Activated T-cell treated with anti-CD3 and anti-CD28 coated beads for 4 hours (primary cell): ENCODE measurements at regions not wholly inside any gene's neighbourhood (a gene's known extent, or its start where the extent isn't known, plus 50 kb on each side); places are given as distances from the start of the nearest gene placed in this dataset.
"Not testable (repeated sequence)": the region's sequence is repeated elsewhere in the genome, so short reads cannot be mapped to it uniquely, and the experiment has no call there.

Experiments used
- DNase-seq: peaks from one replicate; pipeline ENCODE4 v3.0.0-alpha.2; 2020

- no peak for DNase-seq
Measured at GRCh38 chr5:128813317-128814070, 151.8 kb upstream of the SLC27A6 start.

GRCh38 chr5:128815201-128815600, 150.1 kb upstream of the SLC27A6 start:
- no peak for DNase-seq

GRCh38 chr5:128825826-128826225, 139.5 kb upstream of the SLC27A6 start:
- no peak for DNase-seq

- no peak for DNase-seq
Measured at GRCh38 chr5:128826275-128826674, 139.0 kb upstream of the SLC27A6 start.

- no peak for DNase-seq
Measured at GRCh38 chr5:128836571-128836970, 128.7 kb upstream of the SLC27A6 start.

GRCh38 chr5:128838623-128839022, 126.7 kb upstream of the SLC27A6 start:
- DNase-seq = no peak

- DNase-seq = no peak
Measured at GRCh38 chr5:128842241-128842640, 123.0 kb upstream of the SLC27A6 start.

GRCh38 chr5:128844354-128844923, 120.8 kb upstream of the SLC27A6 start:
- DNase-seq = no peak

- DNase-seq = no peak
Measured at GRCh38 chr5:128850049-128850448, 115.2 kb upstream of the SLC27A6 start.

GRCh38 chr5:128854931-128855330, 110.4 kb upstream of the SLC27A6 start:
- DNase-seq = no peak

- DNase-seq = no peak
Measured at GRCh38 chr5:128857076-128857677, 108.1 kb upstream of the SLC27A6 start.

GRCh38 chr5:128858995-128859394, 106.3 kb upstream of the SLC27A6 start:
- no peak for DNase-seq

GRCh38 chr5:128861155-128861554, 104.1 kb upstream of the SLC27A6 start:
- DNase-seq = not testable (repeated sequence)

GRCh38 chr5:128869970-128870369, 95.3 kb upstream of the SLC27A6 start:
- no peak for DNase-seq

- DNase-seq = no peak
Measured at GRCh38 chr5:128870373-128870772, 94.9 kb upstream of the SLC27A6 start.

GRCh38 chr5:128870923-128871322, 94.4 kb upstream of the SLC27A6 start:
- DNase-seq = no peak

GRCh38 chr5:128876569-128877382, 88.5 kb upstream of the SLC27A6 start:
- no peak for DNase-seq

- no peak for DNase-seq
Measured at GRCh38 chr5:128877476-128877875, 87.8 kb upstream of the SLC27A6 start.

GRCh38 chr5:128881502-128882018, 83.7 kb upstream of the SLC27A6 start:
- DNase-seq = no peak

GRCh38 chr5:128885649-128886255, 79.5 kb upstream of the SLC27A6 start:
- no peak for DNase-seq

GRCh38 chr5:128895122-128895521, 70.2 kb upstream of the SLC27A6 start:
- DNase-seq = no peak

- no peak for DNase-seq
Measured at GRCh38 chr5:128896675-128897074, 68.6 kb upstream of the SLC27A6 start.

- DNase-seq = no peak
Measured at GRCh38 chr5:128903550-128903949, 61.7 kb upstream of the SLC27A6 start.
